Loucy (cell line): ENCODE measurements at regions not wholly inside any gene's neighbourhood (a gene's known extent, or its start where the extent isn't known, plus 50 kb on each side); places are given as distances from the start of the nearest gene placed in this dataset.

ENCODE experiments used
- CTCF ChIP-seq: fragments of 200-600 bp; sonication (generic); conservative IDR thresholded peaks from 2 replicates; pipeline ENCODE4 v1.5.1; 2014; ENCODE audit warnings: mild to moderate bottlenecking, antibody characterized with exemption, low read length
- EZH2phosphoT487 ChIP-seq: fragments of 200-600 bp; IDR thresholded peaks from 2 replicates; pipeline ENCODE4 v1.6.1; 2018; ENCODE audit warnings: antibody characterized with exemption, mild to moderate bottlenecking, moderate library complexity, borderline replicate concordance

- TF ChIP-seq CTCF (no peak), EZH2phosphoT487 (no peak)
Observed at GRCh38 chr4:91812319-91812718, 491.4 kb upstream of the GRID2 start.
